GM06990 (cell line): ENCODE measurements at regions not wholly inside any gene's neighbourhood (a gene's known extent, or its start where the extent isn't known, plus 50 kb on each side); places are given as distances from the start of the nearest gene placed in this dataset.

Experiments used
- DNase-seq: peaks from one replicate; pipeline ENCODE4 v3.0.0-alpha.2; 2011; ENCODE audit not compliant: insufficient read length; ENCODE audit errors: extremely low read depth
- H3K27me3 ChIP-seq: replicated peaks from 2 replicates; pipeline ENCODE4 v1.6.0; 2011; ENCODE audit warnings: low read length; ENCODE audit not compliant: control insufficient read depth, insufficient read depth
- H3K36me3 ChIP-seq: 2 replicates; pipeline ENCODE4 v1.5.1; 2011; ENCODE audit warnings: low read length; ENCODE audit not compliant: control insufficient read depth, insufficient read depth
- H3K4me3 ChIP-seq: replicated peaks from 2 replicates; pipeline ENCODE4 v1.5.1; 2011; ENCODE audit warnings: low read depth, mild to moderate bottlenecking, control low read depth, low read length
- CTCF ChIP-seq: IDR thresholded peaks from 2 replicates; pipeline ENCODE4 v1.5.1; 2011; ENCODE audit warnings: low read length, control low read depth, mild to moderate bottlenecking, inconsistent platforms; ENCODE audit not compliant: insufficient read depth, poor library complexity, severe bottlenecking

DNA sequence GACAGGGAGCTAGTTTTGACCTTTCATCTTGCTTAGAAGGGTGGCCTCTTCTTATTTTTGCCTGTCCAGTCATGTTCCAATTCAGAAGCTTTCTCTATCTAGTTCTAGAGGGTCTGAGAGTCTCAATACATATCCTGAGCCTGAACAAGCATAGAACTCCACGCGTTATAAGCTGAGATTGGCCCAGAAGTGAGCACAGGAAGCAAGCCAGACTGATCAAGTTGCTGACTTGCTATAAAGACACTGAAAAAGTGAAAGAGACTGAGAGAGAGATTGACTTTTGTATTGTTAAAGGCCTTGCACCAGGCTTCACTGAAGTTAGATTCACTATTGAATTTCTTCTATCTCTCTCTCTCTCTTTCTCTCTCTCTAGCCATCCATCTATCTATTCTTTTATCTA is 142.7 kb upstream of the DOCK10 start:
- TF ChIP-seq CTCF: no peak
- DNase-seq: no peak
- Histone ChIP-seq H3K27me3 (no peaks in the 10 kb centered on the region; the same call in 1 of the 2 replicates), H3K36me3 (no peaks in the 10 kb centered on the region), H3K4me3 (no peak overlapping the region)

DNA sequence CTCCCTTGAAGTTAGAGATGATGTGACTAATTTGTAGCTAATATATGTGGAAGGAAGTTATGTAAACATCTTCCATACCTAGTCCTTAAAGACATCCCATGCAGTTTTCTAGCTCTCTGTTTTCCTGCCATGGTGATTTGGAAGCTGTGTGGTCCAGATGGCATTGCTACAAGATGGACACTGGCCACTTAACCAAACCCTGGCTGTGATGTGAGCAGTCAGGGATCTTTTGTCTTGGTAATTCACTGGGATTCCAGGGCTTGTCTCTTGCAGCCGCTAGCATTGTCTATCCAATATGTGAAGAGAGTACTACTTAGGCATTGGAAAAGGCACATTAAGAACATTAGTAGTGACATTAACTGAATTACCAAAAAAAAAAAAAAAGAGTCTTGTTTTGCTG is 139.9 kb upstream of the DOCK10 start:
- Histone ChIP-seq H3K27me3 (no peaks in the 10 kb centered on the region), H3K36me3 (no peaks in the 10 kb centered on the region), H3K4me3 (no peak overlapping the region)
- no peak for DNase-seq
- TF ChIP-seq CTCF: no peak

- no peaks in the 10 kb centered on the region for H3K27me3 ChIP-seq
- TF ChIP-seq CTCF: no peak
- no peak overlapping the region for H3K4me3 ChIP-seq
- H3K36me3 ChIP-seq: no peaks in the 10 kb centered on the region
- no peak for DNase-seq
Observed at GRCh38 chr2:225177098-225177497, 134.8 kb upstream of the DOCK10 start.

GRCh38 chr2:225173909-225174308 is 131.6 kb upstream of the DOCK10 start:
- no peak for TF ChIP-seq CTCF
- no peaks in the 10 kb centered on the region for H3K27me3 ChIP-seq
- H3K4me3 ChIP-seq: no peak overlapping the region
- DNase-seq: no peak
- H3K36me3 ChIP-seq: no peaks in the 10 kb centered on the region

DNA sequence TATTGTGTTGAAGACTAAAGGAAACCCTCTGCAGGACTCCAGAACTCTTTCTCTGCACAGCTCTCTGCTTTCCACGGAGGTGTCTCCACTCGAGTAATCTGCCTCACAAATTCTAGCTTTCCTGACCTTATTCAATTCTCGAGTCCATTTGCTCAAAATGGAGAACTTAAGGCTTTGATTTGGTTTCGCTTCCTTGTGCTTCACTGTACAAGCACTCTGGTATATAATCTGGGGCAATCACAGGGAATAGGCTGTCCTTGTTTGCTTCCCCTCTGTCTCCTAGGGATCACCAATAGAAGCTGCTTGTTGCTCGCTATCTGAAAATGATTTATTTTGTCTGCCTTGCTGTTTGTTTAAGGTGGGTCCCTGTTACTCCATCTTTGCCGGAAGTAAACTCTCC is 129.1 kb upstream of the DOCK10 start:
- Histone ChIP-seq H3K27me3 (no peaks in the 10 kb centered on the region), H3K36me3 (no peaks in the 10 kb centered on the region), H3K4me3 (no peak overlapping the region)
- DNase-seq: no peak
- no peak for TF ChIP-seq CTCF

DNA sequence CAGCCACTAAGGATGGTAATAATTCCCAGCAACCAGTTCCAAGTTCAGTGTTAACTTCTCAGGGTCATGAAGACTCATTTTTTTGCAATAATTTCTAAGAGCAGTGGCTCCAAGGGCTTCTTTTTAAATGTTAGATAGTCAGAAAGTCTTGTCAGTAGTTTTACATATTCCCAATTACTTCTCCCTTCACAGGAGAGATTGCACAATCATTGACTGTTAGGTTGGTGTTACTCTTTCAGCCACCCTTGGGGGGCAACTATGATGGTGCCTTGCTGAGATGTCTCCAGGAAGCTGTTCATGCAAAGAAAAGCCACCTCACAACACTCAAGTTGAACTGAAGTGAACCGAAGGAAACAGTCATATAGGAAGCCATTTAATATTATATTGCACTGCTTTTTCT is 127.9 kb upstream of the DOCK10 start:
- H3K36me3 ChIP-seq: no peaks in the 10 kb centered on the region
- H3K27me3 ChIP-seq: no peaks in the 10 kb centered on the region
- H3K4me3 ChIP-seq: no peak overlapping the region
- no peak for DNase-seq
- no peak for TF ChIP-seq CTCF
